ENCODE measurements at regions not wholly inside any gene's neighbourhood (a gene's known extent, or its start where the extent isn't known, plus 50 kb on each side); places are given as distances from the start of the nearest gene placed in this dataset.

GRCh38 chr3:87595798-87596197 is 319.4 kb upstream of the POU1F1 start:
- H3K4me3 ChIP-seq (ENCODE audit: low read depth, poor library complexity, severe bottlenecking) = no peak overlapping the region
- intact Hi-C loops (cut with DNase I; ENCODE audit: low total_unique reads) = no loop called here
- no peak for TF ChIP-seq POLR2A (IDR thresholded peaks at IDR 0.05)
- WGBS, 2 donors = 67 to 82% methylated on average over 4 of the region's 4 CpGs
- DNase-seq (ENCODE audit: low spot score in 2 of 2) = no peak

GRCh38 chr3:87581240-87581639 is 304.9 kb upstream of the POU1F1 start:
- WGBS, 2 donors = 33 to 36% methylated on average over 1 of the region's 1 CpG
- DNase-seq (ENCODE audit: low spot score in 2 of 2) = no peak

GRCh38 chr3:87576752-87577151 is 300.4 kb upstream of the POU1F1 start:
- 56 to 62% methylated on average over 4 of the region's 4 CpGs for WGBS, 2 donors
- intact Hi-C loops (cut with DNase I; ENCODE audit: low total_unique reads) = no loop called here
- no peak overlapping the region for H3K4me3 ChIP-seq (ENCODE audit: low read depth, poor library complexity, severe bottlenecking)
- no peak for DNase-seq (ENCODE audit: low spot score in 2 of 2)
- TF ChIP-seq CTCF (IDR thresholded peaks at IDR 0.05) (no peak), POLR2A (IDR thresholded peaks at IDR 0.05) (no peak)

More at GRCh38 chr3:87581240-87581639, 304.9 kb upstream of the POU1F1 start:
- intact Hi-C loops (cut with DNase I; ENCODE audit: low total_unique reads) = no loop called here
- H3K4me3 ChIP-seq (ENCODE audit: low read depth, poor library complexity, severe bottlenecking) = no peak overlapping the region
- TF ChIP-seq CTCF (IDR thresholded peaks at IDR 0.05) (no peak), POLR2A (IDR thresholded peaks at IDR 0.05) (no peak)

GRCh38 chr3:87575550-87575949 is 299.2 kb upstream of the POU1F1 start:
- no peak for DNase-seq (ENCODE audit: low spot score in 2 of 2)
- 29 to 32% methylated on average over 5 of the region's 5 CpGs for WGBS, 2 donors
- intact Hi-C loops (cut with DNase I; ENCODE audit: low total_unique reads) = no loop called here
- H3K4me3 ChIP-seq (ENCODE audit: low read depth, poor library complexity, severe bottlenecking) = no peak overlapping the region
- TF ChIP-seq POLR2A (IDR thresholded peaks at IDR 0.05) (no peak), CTCF (IDR thresholded peaks at IDR 0.05) (no peak)

DNA sequence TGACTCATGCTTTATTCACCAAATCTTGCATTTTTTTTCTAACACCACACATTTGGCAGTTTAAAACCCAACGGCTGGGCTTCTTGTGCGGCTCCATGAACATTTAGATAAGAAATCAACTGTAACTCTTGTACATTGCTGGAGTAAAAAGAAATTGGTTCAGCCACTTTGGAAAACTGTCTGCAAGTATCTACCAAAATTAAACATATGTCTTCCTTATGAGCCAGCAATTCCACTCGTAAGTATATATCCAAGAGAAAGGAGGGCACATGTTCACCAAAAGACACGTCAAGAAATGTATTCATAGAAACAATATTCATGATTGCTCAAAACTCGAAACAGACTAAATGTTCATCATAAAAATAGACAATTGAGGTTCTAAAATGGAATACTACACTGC is 291.9 kb upstream of the POU1F1 start:
- no peak for DNase-seq (ENCODE audit: low spot score in 2 of 2)
- WGBS, 2 donors = 67 to 69% methylated on average over 5 of the region's 5 CpGs
- intact Hi-C loops (cut with DNase I; ENCODE audit: low total_unique reads) = no loop called here
- H3K4me3 ChIP-seq (ENCODE audit: low read depth, poor library complexity, severe bottlenecking) = no peak overlapping the region
- no peak for TF ChIP-seq CTCF (IDR thresholded peaks at IDR 0.05)
- no peak for TF ChIP-seq POLR2A (IDR thresholded peaks at IDR 0.05)

DNA sequence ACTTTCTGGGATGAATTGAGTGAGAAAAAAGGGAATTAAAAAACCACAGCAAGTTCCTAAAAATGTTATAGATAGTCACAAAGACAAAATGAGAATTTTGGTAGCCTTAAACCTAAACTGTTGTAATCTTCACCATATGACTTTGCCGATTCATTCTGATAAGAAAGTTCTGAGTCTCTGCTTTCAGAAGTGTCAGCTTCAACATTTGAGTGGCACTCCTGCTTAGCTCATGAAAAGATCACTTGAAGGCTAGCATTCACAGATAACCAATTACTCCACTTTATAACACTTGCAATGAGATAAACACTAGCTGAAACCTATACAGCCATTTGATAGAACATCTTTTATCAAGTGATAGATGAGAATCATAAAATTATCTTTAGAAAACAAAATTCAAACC is 288.1 kb upstream of the POU1F1 start:
- DNase-seq (ENCODE audit: low spot score in 2 of 2) = no peak
- WGBS, 2 donors = 84 to 88% methylated on average over 1 of the region's 1 CpG
- intact Hi-C loops (cut with DNase I; ENCODE audit: low total_unique reads) = no loop called here
- no peak overlapping the region for H3K4me3 ChIP-seq (ENCODE audit: low read depth, poor library complexity, severe bottlenecking)
- TF ChIP-seq CTCF (IDR thresholded peaks at IDR 0.05) (no peak), POLR2A (IDR thresholded peaks at IDR 0.05) (no peak)

All from lower leg skin (tissue), 4 donors.